Umbilical cord (tissue), 1 donor: ENCODE measurements at regions not wholly inside any gene's neighbourhood (a gene's known extent, or its start where the extent isn't known, plus 50 kb on each side); places are given as distances from the start of the nearest gene placed in this dataset.
A peak's percentile ranks its signal among the peaks of the same experiment; 100 is the strongest.

Experiments
- DNase-seq: peaks from one replicate; pipeline ENCODE4 v3.0.0-alpha.2; 2015; ENCODE audit warnings: low spot score

- DNase-seq, result no peak
These were observed 181.2 kb upstream of the IL12A start for GRCh38 chr3:159807137-159808040.

DNA sequence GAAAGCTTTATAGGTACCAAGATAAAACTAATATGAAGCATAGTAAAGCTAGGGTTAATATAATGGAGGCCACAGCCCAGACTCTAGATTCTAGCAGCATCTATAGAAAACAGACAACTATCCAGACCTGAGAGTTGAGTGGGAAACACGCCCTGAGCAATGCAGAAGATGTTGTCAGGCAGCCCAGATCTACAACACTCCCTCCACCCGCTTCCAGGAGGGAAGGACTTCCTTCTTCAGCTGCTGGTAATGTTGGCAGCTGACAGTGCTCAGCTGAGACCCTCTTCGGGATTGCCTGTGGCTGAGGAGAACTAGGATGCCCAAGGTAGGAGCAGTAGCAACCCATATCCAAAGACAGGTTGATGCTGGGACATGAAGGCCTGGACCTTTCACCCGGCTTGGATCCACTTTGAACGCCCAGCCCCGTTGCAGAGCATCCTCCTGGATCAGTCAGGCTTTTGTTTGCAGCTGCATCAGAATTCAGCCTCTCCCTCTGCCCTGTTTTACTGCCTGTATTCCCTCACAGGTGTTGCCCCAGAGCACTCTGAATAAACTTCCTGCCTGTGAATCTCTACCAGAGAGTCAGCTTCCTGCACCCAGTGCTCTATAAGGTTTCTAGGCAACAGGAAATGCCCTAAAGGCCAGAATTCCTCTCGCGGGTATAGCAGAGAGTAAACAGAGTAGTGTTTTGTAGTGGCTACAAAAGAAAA, 174.7 kb upstream of the IL12A start:
- no peak for DNase-seq

GRCh38 chr3:159816512-159816911, 172.1 kb upstream of the IL12A start:
- no peak for DNase-seq

- DNase-seq, result no peak
These were observed 171.5 kb upstream of the IL12A start for GRCh38 chr3:159817126-159817525.

GRCh38 chr3:159817571-159817970, 171.1 kb upstream of the IL12A start:
- DNase-seq, result no peak

GRCh38 chr3:159818399-159818798, 170.2 kb upstream of the IL12A start:
- DNase-seq, result no peak

- no peak for DNase-seq
These were observed 169.6 kb upstream of the IL12A start for GRCh38 chr3:159818997-159819500.

DNA sequence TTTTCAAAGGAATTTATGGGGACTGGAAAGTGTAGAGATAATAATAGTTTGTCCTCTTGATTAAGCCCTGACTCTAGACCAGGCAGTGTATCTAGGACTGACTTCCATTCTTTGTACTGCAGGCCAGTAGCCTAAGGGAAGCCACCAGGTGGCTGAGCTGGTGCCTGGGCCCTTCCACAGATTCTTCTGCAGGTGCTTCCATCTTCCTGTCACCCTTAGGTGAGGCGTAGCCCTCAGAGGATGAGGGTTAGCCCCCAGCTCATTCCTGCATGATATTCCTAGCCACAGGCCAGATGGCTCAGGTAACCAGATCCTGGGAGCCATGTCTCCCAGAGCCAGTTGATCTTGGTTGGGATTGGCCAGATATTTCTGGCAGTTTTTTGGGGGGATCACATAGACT, 169.0 kb upstream of the IL12A start:
- no peak for DNase-seq

DNA sequence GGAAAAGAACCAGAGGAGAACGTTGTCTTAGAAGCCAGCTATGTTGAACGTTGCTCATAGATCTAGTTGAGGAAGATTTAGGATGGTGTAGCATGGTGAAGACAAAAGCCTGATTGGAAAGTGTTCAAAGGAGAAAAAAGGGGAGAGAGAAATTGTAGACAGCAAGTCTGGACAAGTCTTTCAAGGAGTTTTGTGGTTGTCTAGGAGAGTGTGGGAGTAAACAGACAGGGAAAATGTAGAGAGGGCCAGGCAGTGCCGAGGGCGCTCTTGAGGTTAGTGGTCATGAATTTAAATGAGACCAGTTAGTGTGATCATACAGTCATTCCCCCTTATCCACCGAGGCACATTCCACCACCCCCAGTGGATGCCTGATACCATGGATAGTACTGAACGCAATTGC, 167.5 kb upstream of the IL12A start:
- no peak for DNase-seq

GRCh38 chr3:159821736-159822135, 166.9 kb upstream of the IL12A start:
- no peak for DNase-seq

DNA sequence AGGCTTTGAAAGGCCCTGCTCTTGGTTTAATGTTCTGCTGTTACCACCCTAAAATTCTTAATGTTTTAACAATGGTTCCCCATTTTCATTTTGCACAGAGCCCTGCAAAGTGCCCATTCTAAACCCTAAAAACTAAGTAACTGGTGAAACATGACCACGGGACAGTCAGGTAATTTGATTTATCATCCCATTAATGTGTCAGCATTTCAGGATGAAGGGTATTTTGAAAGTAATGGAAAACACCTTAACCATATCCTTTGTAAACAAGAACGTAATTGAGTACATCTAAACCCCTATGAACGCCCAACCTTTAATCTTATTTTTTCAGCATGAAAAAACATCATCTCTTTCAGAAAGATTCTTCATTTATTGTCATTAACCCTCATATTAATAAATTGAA, 164.9 kb upstream of the IL12A start:
- DNase-seq, result no peak

DNA sequence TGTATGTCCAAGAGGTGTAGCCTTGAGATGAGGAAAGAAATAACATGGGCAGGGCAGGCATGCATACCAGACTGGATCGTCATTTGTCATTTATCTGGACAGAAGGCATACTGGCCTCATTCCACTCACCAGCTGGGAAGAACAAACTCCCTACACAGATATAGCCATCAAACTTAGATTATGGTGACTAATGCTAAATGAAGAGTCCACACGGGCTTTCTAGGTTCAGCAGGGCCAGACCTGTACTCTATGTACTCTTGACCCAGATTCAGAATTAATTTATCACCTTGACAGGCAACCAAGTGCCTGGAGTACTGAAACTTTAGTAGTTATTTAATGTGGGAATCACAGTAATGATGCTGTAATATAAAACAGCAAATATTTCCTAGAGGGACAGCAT, 164.3 kb upstream of the IL12A start:
- DNase-seq, result peak; percentile 76

- DNase-seq, result no peak
These were observed 163.3 kb upstream of the IL12A start for GRCh38 chr3:159825216-159825854.

DNA sequence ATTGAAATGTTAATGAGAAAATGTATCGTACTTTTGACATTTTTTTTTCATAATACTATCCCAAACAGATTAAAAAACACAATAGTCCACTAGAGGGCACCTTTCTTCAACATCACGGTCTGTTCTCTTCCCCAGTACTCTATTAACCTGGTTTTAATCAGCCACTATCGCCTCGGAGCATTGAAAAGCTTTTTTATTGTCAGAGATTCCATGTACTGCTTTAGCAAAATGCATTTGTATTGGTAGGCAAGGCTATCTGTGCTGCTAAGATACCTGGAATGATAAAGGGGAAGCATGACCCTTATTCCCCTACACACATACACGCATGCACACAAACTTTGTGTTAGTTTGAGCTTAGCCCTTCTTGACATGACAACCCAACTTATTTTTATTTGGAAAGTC, 160.1 kb upstream of the IL12A start:
- DNase-seq, result peak; percentile 63

DNA sequence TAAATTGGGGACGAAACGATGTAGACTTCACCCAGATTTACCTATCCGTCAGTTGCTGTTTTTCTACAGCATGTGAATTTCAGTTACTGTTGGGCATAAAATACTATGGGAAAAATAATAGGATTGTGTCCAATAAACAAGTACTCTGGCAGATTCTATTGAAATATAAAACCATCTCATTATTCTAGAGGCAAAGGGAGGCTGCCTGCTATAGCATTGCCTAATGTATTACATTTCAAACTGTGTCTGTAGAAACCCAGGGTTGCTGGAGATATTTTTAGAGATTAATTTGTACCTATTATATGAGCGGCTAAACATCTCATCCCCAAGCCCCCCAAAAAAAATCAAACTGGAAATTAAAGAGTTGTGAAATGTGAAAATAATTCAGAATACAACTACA, 159.6 kb upstream of the IL12A start:
- DNase-seq, result no peak

DNA sequence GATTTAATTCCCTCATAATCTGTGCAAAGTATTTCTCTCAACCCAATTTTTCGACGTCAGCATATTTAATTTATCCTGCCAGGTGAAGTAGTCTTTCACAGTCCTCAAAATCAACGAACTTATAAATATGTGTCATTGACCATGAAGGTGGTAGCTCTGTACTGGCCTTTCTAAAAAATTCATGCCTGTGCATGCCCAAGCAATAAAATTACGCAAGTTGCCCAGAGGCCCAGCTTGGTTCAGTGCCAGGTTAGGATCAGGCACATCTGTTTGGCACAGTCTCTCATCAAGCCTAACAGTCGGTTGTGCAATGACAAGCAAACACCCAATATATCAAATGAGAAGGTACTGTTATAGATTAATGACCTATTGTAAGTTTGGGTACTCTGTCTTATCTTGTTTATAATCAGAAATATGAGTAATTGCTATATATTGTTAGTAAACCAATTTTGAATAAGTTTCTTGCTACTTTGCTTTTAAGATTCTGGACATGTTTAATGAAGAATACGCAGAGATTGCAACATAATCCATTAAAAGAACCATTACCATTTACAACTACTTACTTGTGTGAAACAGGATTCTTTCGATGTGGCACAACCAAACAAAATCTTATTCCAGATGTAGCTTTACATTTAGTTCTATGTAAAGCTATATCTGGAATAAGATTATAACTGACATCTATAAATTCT, 159.0 kb upstream of the IL12A start:
- peak; percentile 57 for DNase-seq

GRCh38 chr3:159830523-159831154, 158.0 kb upstream of the IL12A start:
- no peak for DNase-seq

DNA sequence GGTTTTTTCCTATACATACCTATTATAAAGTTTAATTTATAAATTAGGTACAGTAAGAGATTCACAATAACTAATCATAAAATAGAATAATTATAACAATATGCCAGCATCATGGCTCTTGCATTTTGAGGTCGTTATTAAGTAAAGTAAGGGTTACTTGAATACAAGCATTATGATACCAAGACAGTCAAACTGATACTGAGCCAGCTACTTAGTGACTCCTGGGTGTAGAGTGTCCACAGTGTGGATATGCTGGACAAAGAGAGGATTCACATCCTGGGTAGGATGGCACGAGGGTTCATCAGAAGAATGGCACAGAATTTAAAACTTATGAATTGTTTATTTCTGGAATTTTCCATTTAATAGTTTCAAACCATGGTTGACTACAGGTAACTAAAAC, 157.2 kb upstream of the IL12A start:
- no peak for DNase-seq

DNA sequence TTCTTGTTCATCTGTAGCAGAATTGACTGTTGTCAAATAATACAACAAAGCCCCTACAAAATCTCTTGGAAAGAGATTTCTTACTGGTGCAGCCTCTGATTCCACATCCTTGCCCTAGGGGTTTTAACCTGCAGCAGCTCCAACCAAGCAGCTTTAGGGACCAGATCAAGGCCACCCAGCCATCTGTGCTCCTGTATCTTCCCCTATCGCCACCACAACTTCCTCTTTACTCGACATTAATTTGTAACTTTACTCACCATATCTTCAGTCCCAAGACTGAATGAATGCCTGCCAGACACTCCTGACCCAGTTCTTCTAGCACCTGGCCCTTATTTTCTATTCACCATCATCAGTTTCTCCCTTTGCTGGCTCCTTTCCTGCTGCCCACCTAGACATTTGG, 156.6 kb upstream of the IL12A start:
- no peak for DNase-seq

- DNase-seq, result no peak
These were observed 153.5 kb upstream of the IL12A start for GRCh38 chr3:159835126-159835525.

DNA sequence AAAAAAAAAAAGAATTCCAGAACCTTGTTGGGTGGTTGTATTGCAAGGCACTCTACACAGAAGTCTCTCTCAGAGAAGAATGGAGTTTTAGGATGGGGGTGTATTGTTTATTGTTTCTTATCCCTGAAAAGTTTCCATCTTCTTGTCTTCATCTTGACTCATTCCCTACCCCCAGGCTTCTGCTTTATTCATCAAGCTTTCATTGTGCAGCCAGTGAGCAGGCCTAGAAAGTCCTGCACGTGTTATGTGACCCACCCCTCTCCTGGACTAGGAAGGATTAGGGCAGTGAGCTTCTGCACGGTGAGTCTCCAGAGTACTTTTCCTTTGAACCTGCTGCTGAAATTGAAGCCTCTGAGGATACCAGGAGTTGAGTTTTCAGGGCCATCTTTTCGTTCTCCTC, 150.9 kb upstream of the IL12A start:
- no peak for DNase-seq
